ENCODE measurements at regions not wholly inside any gene's neighbourhood (a gene's known extent, or its start where the extent isn't known, plus 50 kb on each side); places are given as distances from the start of the nearest gene placed in this dataset.

GRCh38 chr4:111136438-111136837 lies 513.6 kb upstream of the PITX2 start:
- TF ChIP-seq POLR2AphosphoS5 (IDR thresholded peaks at IDR 0.05) (no peak), CTCF (IDR thresholded peaks at IDR 0.05) (no peak), POLR2A (IDR thresholded peaks at IDR 0.05) (no peak)
